DMS53 treated with DMSO at 0.1 percent for 48 hours (cell line): ENCODE measurements at regions not wholly inside any gene's neighbourhood (a gene's known extent, or its start where the extent isn't known, plus 50 kb on each side); places are given as distances from the start of the nearest gene placed in this dataset.
"Not testable (repeated sequence)": the region's sequence is repeated elsewhere in the genome, so short reads cannot be mapped to it uniquely, and the experiment has no call there.

ENCODE experiments used
- DNase-seq: peaks from one replicate; lab custom pipeline; 2025; ENCODE audit not compliant: unreplicated experiment; lab: John Stamatoyannopoulos, UW

DNA sequence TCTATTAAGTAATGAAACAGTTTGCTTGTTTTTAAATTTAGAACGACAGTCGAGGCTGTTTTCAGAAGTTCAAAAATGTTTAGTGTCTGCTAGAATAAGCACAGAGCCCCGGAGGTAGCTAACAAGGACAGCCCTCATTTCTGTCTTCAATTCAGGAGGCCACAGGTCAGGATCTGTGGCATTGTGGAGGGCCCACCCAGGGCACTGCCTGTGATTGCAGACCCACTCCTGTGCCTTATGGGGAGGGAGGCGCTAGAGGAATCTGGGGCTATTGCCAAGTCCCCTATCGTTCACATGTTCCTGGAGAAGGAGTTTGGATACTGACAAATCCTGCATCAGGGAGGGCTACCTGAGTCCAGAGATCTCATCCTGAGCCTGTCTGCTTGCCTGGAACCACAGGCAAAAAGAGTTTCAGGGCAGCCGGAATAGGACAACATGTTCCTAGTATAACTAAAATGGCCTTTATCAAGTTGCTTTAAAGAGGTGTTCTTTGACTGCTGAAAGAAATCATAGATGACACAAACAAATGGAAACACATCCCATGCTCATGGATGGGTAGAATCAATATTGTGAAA lies 141.5 kb upstream of the ROPN1 start:
- DNase-seq = no peak

DNA sequence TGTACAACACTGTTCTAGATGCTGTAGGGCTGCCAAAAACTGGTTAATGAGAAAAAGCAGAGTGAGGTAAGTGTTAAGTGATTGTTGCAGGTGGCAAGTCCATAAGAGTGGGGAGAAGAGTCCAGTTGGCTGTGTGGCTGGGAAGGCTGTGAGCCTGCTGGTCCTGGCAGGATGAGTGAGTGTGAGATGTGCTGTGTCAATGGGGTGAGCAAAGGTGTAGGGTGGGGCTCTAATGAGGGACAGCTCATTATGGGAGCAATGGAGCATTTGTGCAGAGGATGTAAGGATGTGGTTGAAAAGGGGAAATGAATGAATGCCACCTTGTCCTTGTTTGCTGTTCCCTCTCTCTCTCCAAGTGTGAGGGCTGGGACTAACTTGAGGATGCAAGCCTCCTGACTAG lies 145.3 kb upstream of the ROPN1 start:
- DNase-seq = peak; percentile 63

DNA sequence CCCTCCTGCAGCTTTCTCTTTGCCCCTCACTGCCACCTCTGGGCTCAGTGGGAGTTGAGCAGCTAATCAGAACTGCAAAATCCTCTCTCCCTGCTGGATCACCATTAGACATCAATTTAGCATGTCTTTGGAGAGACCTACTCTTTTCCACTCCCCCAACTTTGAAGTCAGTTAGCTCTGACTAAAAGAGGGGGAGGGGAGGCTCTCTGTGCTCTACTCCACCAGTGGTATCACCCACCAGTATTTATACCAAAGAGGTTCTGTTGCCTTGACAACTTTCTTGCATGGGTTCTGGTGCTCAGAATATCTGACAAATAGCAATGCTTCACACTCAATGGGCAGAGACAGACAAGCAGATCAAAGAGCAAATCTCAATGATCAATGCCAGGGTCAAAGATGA lies 146.2 kb upstream of the ROPN1 start:
- no peak for DNase-seq

DNA sequence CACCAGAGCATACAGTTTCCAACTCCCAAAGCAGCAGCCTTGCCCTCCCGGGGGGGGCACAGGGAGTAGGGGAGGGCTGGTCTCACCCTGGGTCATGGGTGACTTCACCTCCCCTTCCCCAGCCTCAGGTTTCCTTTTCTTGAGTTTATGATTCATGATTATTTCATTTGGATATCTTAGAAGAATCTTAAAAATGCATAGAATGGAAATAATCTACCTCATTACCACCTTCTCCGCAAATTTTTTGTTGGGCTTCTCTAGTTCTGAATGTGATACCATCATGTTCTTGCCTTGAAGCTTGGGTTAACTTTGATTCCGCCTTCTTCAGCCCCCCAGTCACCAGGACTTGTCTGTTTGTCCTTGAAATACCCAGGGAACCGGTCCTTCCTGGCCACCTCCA lies 148.8 kb upstream of the ROPN1 start:
- no peak for DNase-seq

DNA sequence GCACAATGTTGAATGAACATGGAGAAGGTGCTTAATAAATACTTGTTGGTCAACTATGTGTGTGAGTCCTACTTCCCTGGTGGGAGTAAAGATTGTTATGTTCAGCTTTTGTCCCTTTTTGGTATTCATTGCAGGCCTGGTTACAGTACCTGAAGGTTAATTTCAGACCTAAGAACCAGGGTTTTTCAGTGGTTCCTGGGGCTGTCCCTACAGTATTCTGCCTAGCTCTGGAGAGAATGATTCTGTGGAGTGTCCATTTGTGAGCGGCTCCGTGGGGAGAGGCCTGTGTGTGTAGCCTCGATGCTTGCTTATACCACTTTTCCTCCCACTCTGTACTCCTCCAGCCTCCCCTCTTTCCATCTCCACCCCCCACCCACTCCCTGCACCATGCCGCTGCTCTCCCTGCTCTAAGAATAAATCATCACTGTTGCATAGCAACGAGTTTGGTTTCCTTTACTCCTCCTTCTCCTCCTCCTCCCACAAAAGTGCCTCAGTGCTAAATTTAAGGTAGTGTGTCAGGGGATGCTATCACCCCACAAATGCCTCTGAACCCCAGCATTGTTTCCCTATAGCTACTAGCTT lies 150.6 kb upstream of the ROPN1 start:
- no peak for DNase-seq

DNA sequence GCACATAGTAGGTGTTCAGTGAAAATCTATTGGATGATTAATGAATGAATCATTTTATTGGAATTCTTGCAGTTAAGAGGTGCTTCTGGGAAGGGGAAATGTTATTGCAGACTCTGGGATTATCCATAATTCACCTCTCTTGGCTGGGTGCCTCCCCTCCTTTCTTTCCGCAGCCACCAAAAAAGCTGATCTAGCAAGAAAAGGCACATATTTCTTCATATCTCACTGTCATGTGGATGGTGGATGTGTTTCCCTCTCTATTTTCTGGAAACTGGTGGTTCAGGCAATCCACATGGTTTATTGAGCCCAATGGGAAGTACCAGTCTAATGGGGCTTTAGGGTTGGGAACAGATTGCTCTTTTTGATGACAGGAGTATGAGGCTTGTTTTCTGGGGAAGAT lies 151.1 kb upstream of the ROPN1 start:
- no peak for DNase-seq

DNA sequence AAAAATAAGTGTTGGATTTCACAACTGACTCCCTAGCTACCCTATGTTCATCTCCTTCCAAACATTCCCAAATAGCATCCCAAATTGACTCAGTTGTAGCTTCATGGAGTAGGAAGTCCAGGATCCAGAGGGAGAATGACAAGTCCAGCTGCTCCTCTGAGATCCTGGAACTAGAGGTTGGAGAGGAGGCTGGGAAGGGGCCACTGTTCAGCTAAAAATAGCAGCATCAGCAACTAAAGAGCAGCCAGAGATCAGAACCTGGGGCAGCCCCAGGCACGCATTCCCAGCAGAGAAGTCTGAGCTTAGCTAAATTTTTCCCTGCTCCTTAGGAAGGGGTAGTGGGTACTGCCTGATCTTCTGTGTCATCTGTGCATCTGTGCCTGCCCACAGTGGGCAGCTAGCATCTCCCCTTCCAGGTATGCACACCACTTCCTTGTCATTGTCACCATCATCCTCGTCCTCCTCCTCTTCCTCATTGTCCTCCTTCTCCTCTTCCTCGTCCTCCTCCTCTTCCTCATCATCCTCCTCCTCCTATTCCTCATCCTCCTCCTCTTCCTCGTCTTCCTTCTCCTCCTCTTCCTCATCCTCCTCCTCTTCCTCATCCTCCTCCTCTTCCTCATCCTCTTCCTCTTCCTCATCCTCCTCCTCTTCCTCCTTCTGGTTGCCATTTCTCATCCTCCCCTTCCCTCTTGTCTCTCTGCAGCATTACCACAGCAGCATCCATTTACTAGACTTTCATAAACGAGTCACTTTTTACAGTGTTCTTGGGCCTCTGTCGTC lies 152.3 kb upstream of the ROPN1 start:
- DNase-seq = no peak

DNA sequence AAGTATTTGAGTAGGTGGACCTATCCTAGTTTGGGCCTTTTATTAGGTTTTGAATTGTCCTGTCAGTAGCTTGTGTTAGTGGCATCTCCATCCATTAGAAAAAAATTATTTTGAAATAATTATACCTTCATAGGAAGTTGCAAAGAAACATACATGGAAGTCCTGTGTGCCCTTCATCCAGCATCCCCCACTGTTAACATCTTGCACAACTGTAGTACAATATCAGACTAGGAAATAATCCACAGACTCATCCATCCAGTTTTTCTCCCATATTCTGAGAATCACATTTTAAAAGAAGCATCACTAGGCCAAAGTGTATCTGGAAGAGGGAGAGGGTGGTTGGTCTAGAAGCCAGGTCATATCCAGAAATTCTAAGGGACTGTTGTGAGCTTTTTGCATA lies 155.5 kb upstream of the ROPN1 start:
- DNase-seq = no peak

DNA sequence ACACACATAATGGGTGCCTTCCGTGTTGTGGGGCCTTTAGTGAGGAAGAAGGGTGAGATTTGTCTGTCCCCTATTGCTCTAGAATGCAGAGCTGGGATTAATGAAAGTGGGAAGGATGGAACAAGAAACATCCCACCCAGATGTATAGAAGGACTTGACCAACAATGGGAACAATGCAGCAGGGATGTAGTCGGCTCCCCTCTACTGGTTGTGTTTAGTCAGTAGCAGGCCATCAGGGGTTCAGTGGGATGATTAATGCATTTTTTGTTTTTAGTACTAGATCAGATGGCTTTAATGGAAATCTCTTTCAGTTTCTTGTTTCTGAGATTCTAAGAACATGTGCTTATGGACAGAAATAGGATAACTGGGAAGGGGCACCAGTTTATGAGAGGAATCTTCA lies 156.0 kb upstream of the ROPN1 start:
- no peak for DNase-seq

DNA sequence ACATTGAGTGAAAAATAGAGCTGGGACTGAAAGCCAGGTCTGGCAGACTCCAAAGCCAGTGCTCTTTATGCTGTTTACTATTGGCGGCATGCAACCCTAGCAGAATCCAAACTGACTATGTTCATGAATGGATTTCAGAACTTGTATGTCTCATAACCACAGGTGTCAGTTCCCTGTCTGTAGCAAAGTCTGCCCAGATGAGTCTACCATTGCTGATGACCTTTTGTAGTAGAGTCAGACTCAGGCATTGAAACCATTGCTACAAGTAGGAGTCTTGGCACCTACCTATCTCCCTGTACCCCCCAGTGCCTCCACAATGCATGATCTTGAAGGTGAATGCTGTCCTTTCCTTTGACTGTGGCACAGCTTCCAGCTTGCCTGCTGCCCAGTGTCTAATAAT lies 157.2 kb upstream of the ROPN1 start:
- DNase-seq = no peak

DNA sequence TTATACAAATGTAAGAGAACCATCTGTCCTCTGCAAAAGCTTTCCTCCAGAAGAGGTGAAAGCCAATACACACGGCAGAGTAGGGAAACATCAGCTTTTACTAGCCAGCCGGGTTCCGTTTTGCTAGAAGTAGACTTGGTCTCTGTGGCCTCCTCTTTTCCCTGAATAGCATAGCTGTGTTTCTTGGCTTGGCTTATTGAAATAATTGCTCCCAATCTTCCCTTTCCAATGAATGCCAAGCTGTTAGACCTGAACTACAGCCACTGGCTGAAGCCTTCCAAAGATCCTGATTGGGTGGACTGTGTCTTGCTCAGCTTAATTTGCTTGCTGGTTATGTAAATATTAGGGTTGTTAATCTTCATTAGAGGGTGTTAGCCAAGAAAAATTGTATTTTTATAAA lies 157.8 kb upstream of the ROPN1 start:
- DNase-seq = no peak

DNA sequence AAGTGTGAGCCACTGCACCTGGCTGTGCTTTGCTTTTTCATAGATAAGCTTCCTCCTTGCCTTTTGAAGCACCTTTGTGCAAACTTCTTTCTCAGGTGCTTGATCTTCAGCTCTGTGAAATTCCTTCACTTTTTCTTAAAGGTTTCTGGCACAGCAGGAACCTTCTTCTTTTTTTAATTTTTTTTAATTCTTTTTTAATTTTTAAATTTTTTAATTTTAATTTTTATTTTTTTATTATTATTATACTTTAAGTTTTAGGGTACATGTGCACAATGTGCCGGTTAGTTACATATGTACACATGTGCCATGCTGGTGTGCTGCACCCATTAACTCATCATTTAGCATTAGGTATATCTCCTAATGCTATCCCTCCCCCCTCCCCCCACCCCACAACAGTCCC lies 161.0 kb upstream of the ROPN1 start:
- DNase-seq = not testable (repeated sequence)

DNA sequence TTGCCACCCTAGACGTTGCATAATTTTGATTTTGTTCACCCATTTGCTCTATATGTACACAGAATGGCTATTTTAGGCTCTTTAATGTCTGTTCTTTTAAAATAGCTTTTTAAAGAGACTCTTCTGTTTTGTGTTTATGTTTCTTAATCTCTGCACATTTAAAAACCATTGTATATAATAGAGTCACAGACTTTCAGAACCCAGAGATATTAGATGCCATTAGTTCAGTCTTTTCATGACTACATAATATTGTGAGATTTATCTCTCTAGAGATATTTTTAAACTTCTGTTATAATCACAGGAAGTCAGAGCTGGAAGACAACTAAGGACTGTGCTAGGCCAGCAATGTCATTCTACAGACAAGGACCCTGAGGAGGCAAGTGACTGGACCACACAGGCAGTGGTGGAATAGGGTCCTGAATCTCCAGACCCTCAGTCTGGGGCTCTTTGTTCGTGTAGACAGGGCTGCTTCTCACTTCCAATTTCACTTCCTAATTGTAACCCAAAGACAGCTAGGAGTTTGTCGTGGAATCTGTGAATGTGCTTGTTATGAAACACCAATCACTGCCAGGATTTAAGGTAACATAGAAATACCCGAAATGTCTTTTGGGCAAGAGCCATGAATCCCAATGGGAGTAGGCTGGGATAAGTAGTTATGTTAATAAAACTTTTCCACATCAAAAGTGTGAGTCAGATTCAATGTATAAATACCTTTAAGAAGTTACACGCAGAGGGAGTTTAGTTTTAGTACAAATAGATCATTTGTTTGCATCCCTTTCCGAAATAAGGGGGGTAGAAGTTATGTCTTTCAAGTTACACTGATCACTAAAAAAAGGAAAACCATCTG lies 165.2 kb upstream of the ROPN1 start:
- DNase-seq = no peak

DNA sequence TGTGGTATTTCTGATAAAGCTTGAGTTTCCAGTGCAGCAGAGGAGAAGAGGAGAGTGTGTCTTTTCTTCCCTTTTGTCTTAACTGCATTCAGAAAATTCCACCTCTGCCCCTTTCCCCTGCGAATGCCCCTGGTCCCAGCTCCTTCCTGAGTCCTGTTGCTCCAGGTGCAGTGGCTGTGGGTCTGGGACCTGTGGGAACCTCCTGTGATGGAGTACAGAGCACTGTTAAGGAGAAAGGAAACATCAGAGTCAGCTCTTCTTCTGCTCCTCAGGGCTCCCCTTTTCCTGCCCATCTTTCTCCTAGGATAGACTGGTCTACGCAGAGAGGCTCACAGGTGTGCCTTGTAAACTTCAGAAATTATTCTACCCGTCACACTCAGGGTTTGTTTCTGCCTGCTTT lies 165.8 kb upstream of the ROPN1 start:
- DNase-seq = no peak

DNA sequence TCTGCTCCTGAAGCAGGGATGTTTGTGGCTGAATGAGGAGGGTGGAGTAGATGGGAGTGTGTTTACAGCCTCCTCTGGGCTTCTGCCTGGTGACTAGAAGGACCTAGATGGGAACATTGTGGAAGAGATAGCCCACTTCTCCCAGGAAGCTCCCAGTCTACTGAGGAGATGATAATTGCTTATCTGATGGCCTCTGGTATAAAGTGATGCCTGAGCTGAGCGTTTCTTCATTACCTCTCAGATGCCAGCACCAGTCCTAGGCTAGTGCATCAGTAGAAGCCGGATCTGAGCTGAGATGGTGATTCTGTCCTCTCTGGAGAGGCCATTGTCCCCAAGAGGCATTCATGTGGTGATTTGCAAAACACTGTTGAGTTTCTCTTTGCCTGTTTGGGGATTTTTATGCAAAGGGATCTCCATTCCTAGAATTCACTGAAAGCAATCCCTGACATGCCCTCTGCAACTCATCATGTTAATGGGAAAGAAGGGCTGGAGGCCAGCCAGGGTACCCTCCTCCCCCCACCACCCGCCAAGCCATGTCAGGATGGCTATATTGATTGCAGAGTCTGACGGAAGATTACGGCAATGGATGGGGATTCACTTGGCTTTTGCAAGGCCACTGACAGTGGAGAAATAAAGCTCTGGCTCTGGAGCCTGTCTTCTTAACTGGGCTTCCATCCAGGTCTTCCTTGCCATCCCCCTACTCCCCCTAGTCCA lies 166.4 kb upstream of the ROPN1 start:
- DNase-seq = no peak

DNA sequence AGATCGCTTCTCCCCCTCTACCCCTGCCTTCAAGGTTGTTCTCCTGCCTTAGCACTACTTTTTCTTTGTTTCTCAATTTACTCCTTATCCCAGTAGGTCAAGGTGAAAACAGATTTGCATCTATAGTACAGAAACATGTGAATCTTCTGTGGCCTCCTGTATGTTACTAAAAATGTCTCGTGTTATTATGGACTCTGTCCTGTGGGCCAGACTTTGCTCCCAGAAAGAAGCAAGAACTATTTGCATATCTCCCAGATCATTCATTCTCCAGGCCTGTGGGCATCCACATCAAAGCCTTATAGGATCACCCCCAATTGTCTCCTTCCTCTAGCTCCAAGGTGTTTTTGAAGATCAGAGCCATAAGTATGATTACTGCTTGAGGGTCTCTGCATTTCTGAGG lies 169.5 kb upstream of the ROPN1 start:
- DNase-seq = no peak

DNA sequence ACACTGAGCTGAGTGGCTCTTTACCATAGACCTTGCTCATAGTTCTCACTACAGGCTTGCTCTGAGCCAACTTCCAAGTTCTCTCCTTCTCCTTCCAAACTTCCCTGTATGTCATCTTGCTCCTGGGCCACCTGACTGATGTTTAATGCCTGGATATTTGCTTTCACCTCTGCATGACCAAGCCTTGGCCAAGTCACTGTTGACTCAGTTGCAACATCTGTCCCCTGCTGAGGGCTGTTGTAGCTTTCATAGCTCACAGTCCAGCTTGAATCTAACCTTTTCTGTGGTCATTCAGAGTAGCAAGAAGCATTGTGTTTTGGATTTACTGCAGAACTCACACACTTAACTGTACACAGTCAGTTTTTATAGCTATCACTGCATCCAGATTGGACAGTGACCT lies 171.8 kb upstream of the ROPN1 start:
- no peak for DNase-seq

DNA sequence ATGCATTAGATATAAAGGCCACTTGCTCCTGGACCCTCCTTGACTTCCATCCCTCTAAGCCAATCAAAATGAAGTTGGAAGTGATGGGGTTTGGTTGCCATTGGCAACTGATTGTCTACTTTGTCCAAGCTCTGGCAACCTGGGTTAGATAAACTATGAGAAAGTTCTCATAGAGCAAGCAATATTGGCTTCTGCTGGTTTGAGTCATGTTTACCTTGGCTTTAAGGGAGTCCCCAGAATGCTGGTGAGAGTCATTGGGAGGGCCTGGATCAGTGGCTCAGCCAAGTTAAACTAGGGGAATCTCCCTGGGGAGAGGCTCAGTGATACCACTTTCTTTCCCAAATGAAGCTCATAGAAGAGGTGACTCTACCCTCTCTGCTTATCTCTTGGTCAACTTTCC lies 176.3 kb upstream of the ROPN1 start:
- DNase-seq = no peak

DNA sequence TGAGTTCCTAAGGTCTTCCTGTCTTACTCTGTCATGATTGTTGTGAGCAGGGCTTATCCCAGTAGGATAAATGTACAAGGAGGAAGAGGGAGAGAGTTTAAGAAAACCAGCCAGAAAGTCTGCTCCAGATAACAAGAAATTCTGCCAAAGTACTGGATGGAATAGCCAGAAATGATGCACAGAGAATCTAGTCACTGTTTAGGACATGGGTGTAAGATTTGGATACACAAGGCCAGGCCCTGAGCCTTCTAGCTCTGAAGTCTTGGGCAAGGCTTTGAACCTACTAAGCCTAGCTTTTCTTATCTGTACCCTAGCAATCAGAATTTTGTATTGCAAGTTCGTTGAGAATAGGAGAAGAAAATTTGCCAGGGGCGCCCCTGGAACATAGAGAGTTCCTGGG lies 180.4 kb upstream of the ROPN1 start:
- DNase-seq = no peak

DNA sequence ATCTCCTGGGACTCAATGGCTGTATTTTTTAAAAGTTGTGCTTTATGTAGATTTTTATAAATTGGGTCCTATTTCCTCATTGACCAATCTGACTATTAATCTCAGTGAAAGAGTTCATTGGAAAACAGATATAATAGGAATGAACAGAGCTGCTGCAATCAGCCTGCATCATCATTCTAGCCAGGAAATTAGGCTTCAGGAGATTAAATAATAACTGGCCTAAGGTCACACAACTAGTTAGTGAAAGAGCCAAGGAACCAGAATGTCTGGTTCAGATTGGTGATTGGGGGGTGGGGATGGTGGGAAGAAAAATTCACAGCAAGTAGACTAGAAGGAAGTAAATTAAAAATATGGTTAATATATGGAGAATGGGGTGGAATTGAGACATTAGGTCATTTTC lies 180.9 kb upstream of the ROPN1 start:
- DNase-seq = no peak

DNA sequence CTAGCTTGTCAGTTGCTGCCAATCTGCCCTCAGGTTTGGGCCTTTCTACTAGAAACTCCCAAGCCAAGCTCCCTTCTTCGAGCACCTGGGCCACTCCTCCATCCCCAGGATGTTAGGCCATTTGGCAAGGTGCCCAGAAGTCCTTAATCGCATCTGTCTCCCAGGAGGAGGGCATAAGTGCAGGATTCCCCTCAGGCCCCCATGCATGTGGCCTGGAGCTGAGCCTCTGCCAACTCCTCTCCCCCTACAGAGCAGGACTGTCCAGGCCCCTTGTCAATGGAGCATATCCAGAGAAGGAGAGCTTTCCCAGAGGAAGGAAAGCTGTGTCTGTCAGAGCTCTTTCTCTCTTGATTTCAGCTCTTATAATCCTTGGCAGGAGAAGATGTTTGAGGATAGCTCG lies 182.6 kb upstream of the ROPN1 start:
- peak; percentile 69 for DNase-seq
